Inferior parietal cortex (tissue), 1 donor: ENCODE measurements at regions not wholly inside any gene's neighbourhood (a gene's known extent, or its start where the extent isn't known, plus 50 kb on each side); places are given as distances from the start of the nearest gene placed in this dataset.
"Not testable (repeated sequence)": the region's sequence is repeated elsewhere in the genome, so short reads cannot be mapped to it uniquely, and the experiment has no call there.

Source experiments
- DNase-seq: peaks from one replicate; pipeline ENCODE4 v3.0.0-alpha.2; 2016; ENCODE audit errors: extremely low spot score

DNA sequence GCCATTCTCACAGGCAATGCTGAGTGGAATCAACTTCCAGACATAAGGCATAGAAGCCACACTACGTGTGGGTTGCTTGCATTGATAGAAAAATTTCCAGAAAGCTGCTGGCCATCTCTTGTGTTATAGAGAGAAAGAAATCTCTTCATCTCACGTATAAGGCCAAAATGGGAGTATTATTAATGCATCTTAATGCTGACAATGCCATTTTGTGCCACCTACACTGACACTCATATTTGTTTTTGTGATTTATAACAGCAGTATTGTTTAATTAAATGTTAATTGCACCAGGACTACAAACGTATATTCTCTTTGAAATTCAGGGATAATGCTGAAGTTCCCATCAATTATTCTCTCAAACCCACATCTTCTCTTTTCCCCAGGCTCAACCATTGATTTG, 56.1 kb upstream of the TMEM132D start:
- DNase-seq = no peak

DNA sequence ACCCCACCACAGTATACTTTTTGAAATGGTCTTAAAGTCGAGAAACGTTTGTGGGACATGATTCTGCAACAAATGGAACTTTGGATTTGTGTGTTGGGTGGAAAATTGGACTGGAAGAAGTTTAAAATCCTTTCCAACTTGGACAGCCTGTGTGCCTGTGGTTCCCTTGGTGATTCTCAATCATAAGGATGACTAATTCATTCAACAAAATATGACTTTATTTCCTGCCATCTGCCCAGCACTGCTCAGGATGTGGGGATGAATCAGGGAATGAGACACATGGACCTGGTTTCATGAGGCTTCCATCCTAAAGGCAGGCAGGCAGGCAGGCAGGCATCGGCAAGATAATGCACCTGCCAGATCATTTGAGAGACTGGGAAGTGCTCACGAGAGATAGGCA, 57.3 kb upstream of the TMEM132D start:
- no peak for DNase-seq

DNA sequence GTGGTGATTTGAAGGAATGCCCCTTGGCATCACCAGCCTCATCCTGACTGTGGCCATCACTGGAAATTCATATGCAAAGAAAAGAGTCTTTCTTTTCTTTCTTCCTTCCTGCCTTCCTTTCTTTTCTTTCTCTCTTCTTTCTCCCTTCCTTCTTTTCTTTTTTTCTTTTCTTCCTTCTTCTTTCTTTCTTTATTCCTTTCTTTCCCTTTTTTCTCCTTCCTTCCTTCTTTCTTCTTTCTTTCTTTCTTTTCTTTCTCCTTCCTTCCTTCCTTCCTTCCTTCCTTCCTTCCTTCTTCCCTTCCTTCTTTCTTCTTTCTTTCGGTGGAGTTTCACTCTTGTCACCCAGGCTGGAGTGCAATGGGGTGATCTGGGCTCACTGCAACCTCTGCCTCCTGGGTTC, 58.0 kb upstream of the TMEM132D start:
- no peak for DNase-seq

DNA sequence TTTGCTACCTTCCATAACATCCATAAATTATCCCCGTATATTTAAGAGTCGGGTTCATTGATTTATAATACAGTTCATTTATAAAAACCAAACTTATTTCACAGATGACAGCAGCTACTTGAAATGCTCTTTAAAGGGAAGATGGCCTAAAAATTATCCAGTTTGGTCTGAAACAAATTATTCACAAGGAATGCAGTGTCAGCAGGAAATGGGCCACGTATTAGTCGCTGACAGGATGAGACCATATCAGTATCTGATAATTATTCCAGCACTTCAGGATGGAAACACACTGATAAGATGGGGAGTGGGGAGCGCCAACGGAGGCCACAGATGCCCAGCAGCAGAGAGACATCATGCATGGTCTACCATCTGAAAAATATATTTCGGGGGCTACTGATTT, 60.5 kb upstream of the TMEM132D start:
- no peak for DNase-seq

DNA sequence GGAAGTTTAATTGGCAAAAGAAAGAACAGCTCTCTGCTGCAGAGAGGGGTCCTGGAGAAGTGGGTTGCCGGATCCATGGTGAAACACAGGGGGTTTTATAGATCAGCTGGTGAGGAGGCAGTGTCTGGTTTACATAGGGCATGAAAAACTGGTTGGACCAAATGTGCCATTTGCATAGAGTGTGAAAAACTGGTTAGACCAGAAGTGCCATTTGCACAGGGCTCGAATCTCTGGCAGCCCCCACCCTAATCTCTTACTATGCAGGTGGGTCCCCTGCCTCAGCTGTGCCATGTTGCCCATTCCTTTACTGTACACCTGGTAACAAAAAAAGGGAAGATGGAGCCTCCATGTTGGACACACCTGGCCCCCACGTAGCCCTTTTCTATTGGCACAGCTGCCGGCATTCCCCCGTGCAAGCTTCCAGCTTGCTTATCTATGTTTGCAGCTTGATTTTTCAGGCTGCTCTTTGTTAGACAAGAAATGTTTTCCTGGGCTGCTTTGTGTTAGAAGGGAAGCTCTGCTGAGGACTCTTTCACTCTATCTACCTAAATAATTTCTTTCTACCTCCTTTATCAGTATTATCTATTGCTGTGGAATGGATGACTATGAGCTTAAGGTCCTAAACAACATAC, 61.1 kb upstream of the TMEM132D start:
- DNase-seq = no peak

DNA sequence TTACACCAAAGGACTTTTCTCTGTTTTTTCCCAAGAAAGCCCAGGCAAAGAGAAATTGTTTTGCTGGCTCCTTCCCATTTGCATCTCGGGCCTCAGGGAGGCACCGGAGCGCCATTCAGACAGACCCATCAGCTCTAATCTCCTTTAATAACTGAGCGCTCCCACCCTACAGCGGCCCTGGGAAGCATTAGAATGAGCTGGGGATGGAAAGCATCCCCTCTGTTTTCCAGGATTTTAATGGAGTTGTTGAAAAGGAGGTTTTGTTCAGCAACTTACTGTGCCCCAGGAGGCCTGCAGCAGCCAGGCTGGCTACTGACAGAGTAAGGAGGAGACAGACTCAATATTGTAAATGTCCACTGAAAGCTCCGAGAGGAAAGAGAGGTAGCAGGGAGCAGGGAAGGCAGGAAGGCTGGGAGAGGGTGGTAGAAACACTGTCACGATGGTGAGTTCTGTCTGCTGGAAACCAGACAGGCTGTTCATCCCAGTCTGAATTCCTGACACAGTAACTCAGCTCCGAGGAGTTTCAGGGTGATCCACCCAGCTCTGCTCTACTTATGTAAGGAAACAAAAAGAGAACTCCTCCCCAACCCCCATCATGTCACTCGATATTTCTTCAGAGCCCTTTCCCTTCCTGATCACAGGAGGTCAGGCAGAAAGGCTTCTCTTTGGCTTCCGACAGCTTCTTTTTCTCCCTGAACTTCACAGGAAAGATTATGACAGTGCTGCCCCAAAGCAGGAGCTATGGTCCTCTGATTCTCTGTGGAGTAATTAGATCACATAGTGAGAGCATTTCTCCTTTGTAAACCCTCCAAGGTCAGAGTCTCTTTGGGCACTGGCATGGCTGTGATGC, 62.5 kb upstream of the TMEM132D start:
- no peak for DNase-seq

DNA sequence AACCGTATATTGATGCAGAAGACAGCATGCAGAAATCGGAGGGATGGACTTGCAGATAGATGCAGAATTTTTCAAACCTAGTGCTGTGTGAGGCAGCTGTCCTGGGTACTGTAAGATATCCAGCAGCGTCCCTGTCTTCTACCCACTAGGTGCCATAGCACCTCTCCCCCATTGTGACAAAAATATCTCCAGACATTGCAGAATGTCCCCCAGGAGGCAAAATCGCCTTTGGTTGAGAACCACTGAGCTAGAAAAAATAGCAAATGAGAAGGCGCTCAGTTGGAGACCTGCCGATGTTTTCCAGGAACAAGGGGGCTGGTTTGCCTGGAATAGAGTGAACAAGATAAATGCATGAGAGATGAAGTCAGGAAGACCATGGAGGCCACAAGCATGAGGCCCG, 67.9 kb upstream of the TMEM132D start:
- peak; percentile 53 for DNase-seq

DNA sequence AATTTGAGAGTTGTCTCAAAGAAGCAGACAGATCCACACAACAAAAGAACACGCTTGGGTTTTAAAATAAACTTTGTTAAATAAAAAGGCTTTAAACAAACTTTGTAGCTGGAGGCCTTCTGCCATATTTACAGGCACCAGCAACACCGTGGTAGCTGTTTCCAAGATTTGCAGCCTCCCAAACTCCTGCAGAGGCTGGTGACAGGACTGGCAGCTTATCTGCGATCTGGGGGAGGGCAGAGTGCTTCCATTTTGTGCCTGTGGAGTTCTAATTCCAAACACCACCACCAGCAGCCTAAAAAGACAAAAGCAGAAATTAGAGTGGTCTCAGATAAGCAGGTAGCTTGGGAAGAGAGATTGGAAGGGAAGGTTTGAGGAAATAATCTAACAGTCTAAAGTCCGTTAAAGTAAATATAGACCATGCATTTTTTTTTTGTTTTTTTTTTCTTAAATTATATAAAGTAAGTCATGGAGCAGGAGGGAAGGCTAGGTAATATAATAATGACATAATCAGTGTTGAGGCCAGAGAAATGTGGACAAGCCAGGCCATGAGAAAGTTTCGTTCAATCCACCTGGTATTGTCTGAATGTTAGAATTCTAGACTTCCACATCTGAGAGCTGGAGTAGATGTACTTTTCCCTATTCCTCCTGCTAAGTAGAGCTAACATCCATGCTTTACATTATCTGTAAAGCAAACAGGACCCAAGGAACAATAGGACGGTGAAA, 69.6 kb upstream of the TMEM132D start:
- DNase-seq = no peak

DNA sequence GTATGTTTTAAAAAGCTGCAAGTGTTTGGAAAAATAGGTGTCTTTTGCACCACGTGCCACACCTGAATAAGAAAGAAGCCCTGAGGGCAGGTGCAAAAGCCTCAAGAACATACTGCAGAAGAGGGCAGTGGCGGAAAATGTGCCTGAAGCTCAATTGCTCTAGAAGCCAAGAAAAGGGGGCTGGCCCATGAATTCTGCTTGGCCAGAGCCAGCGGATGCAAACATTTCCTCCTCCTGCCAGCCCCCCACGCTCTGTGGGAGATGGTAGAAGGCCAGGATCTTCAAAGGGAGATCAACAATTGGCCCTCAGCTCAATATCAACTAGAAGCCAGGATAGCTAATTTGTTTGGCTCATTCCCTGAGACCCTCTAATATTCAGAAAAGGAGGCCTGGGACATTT, 80.3 kb upstream of the TMEM132D start:
- DNase-seq = no peak

DNA sequence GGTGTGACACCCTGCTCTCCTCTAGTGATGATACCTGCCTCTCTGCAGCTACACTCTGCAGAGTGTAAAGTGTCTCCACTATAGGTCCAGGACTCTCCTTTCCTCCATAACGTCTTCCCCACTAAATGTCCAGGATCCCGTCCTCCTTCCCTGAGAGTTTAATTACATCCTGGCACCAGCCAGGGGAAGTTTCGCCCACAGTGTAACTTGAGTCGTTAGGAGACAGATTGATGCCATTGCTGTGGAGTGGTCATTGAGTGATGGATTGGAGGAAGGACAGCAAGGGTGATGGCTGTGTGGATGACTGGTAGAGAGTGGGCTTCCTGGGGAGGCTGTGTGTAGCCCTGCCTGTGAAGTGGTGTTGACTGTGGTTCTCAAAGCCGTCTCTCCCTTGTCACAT, 84.0 kb upstream of the TMEM132D start:
- no peak for DNase-seq

DNA sequence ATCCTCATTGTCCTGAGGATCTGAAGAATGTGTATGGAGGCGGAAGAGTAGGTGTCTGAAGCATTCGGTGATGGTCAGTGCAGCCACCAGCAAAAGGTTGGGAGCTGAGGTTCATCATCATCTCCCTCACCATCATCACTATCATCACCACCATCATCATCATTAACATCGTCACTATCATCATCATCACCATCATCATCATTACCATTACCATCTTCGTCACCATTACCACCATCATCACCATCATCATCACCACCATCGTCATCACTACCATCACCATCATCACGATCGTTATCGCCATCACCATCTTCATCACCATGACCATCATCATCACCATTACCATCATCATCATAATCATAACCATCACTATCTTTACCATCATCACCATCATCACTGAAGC, 90.8 kb upstream of the TMEM132D start:
- DNase-seq = no peak

DNA sequence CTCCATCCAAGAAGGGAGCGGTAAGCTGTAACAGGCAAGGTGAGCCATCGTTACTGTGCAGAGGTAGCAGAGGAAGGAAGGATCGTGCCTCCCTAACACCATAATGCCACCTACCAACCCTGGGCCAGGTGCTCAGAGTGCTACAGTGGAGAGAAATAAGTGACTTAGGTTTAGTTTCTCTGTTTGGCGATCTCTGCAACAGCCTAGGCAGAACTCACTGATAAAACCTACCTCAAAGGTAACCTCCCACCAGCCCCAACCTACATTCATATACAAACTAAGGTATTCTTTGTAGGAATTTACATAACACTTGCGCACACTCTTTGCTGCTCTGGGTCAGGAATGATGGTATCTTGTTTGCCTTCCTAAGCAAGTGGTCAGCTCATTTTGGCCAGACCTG, 93.4 kb upstream of the TMEM132D start:
- DNase-seq = no peak

DNA sequence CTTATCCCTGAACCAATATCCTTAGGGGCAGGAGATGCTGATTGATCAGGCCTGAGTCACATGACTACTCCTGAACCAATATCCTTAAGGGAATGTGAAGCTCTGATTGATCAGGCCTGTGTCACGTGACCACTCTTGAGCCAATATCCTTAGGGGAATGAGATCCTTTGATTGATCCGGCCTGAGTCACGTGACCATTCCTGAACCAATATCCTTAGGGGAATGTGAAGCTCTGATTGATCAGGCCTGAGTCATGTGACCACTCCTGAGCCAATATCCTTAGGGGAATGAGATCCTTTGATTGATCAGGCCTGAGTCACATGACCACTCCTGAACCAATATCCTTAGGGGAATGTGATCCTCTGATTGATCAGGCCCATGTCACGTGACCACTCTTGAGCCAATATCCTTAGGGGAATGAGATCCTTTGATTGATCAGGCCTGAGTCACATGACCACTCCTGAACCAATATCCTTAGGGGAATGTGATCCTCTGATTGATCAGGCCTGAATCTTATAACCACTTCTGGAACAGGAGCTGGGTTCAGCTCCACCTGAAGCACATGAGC, 100.6 kb upstream of the TMEM132D start:
- DNase-seq = not testable (repeated sequence)

DNA sequence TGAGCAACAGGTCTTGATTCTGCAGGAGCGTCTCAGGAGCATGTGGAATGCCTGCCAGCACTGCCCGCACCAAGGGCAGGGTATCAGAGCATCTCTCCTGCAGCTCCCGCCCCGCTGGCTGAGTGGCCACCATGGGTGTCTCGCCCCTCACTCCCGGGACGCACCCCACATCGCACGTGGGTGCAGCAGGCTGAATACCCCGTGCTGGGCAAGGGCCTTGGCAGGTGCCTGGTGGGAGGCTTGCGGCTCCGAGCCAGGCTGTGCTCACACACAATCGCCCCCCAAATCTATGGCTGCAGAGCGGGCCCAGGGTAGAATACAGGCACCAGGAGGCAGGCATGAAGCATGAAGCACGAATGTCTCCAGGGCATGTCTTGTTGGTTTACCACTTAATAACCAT, 103.9 kb upstream of the TMEM132D start:
- DNase-seq = no peak

DNA sequence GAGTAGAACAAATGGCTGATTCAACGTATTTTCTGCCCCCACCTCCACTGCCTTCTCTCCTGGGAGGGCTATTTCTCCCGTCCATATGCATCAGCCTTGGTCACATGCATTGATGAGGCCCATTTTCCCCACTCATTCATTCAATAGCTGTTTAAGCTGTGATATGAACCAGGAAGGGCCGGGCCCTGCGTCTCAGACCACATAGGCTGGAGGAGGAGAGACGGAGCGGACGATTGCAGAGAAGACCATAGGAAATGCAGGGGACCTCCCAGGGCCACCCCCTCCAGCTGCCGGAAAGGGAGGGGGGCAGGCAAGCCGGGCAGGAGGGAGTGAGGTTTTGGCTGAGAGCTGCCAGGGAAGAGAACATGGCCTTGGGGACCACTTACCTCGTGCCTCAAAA, 104.4 kb upstream of the TMEM132D start:
- DNase-seq = no peak

DNA sequence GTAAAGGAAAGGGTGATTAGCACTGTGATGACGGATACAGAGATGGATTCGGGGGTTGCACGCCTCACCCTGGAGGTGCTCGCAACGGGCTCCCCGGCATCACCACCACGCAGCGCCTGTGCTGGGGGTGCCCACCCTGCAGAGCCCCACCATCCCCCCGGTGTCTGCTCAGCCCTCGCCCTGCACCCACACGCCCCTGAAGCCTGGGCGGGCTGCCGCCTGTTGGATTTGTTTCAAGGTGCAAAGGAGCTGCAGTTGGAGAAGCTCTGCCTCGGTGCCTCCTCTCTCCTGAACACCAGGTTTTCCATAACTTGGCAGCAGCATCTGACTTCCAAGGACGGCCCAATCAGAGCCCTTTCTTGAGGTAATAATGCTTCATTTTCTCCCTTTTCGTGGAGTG, 106.1 kb upstream of the TMEM132D start:
- DNase-seq = peak; percentile 43

DNA sequence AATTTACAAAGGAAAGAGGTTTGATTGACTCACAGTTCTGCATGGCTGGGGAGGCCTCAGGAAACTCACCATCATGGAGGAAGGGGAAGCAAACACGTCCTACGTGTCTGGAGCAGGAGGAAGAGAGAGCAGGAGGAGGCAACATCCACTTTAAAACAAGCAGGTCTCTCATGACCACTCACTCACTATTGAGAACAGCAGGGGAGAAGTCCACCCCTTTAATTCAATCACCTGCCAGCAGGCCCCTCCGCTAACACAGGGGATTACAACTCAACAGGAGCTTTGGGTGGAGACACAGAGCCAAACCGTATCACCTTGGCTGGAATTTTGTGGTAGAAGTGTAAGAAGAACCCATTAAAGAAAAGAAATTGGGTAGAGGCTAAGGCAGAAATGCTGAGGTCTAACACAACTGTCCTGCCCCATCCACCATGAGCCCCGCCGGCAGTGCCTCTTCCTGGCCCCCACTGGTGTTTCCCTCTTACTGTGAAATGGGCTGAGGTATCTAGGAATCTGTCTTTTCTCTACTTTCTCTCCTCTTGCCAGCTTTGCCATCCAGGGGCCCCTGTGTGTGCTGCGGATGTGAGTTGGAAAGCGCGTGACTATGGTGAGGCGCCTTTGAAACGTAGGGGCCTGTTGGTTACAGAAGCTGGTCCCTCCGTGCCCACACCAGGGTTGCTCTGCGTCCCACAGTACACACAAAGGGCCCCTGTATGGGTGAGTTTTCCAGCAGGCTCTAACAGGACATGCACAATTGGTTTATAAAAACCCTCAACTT, 108.0 kb upstream of the TMEM132D start:
- DNase-seq = no peak

DNA sequence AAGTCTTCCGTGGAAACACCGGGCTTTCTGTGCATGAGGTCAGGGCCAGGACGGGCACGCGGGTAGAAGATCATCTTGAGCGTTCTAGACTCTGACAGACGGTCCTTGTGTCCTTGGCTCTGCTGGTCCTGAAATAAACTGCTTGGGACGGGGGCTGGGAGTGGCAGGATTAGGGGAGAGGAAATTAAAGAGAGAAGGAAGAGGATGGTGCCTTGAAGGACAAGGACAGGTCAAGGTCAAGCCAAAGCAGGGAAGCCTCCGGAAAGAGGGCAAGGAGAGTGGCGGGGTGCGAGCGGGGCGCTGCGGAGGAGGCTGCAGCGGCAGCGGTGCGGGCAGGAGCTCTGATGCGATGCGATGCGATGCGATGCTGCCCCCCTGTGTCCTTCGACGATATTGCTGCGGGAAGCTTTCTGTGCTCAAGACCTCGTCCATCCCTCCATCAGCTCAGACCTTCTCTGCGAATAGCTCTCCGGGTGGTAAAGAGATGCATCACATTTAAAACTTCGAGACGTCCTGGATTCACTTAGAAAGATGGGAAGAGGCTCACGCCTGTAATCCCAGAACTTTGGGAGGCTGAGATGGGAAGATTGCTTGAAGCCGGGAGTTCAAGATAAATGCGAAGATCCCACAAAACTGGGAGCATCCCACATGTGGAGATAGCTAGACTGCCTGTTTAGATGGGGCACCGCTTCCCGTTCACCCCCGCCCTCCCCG, 110.1 kb upstream of the TMEM132D start:
- DNase-seq = peak; percentile 88

DNA sequence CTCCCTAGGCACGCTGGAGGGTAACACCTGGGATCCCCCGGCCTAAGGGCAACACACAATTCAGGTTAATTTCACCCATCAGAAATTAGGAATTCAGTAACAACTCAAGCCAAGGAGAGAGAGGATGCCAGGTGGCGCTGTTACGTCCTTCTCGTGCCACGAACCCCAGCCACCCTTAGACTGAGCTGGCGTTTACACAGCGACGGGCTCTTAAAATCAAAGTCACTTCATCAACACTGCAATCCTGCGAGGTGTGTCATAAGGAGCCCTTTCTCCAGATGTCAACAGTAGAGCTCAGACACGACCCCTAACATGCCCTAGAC, 110.6 kb upstream of the TMEM132D start:
- peak; percentile 59 for DNase-seq

DNA sequence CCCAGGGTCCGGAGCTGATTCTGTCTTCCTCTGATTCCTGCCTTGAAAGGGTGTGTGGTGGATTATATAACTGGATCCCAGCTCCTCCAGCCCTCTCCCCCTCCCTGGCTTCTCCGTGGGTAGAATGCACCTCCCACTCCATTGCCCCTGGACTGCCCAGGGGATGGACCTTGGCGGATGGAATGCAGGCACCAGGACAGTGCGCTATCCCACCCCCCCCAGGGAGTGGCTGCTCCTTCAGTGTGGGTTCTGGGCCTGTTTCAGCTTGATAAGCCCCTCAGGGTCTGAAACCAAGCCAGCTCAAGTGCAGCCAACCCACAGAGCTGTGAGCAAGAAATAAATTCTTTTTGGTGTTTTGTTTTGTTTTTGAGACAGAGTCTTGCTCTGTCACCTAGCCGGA, 112.4 kb upstream of the TMEM132D start:
- DNase-seq = no peak

DNA sequence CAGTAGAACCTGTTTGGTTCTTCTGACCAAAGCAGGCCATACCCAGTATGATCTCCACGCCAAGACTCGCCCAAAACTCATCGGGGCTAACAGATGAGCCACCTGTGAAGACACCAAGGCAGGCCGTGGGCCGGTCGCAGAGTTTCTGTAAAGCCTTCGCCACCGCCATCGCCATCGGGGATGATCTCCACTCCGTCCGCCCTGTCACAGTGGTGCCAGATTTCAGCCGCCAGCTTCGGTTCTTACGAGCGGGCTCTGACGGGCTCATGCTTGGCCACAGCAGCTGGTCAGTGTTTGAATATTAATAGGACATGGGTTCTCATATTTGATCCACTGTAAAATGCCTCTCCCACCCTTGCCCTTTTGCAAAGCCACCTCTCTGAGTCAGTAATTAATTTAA, 113.2 kb upstream of the TMEM132D start:
- no peak for DNase-seq
